ENCODE measurements at regions not wholly inside any gene's neighbourhood (a gene's known extent, or its start where the extent isn't known, plus 50 kb on each side); places are given as distances from the start of the nearest gene placed in this dataset.

DNA sequence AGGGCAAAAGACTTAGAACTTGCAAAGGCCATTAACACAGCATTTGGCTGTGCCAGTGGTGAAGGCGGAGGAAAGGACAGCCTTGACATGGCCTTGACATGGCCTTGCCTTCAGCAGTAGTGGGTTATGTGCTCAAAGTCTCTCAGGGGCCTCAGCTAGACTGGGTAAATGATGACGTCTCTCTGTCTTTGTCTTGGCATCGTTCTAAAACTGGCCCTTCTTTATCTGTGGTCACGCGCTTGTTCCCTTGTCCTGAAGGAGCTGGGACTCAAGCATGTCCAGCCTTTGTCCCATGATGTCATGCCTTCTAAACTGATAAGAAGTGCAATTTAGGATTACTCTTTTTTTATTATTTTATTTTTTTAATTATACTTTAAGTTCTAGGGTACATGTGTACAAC is 88.7 kb upstream of the ATP10B start:
- TF ChIP-seq POLR2A (IDR thresholded peaks at IDR 0.05) (no peak), CTCF (IDR thresholded peaks at IDR 0.05) (no peak)
